ENCODE measurements at regions not wholly inside any gene's neighbourhood (a gene's known extent, or its start where the extent isn't known, plus 50 kb on each side); places are given as distances from the start of the nearest gene placed in this dataset.

- TF ChIP-seq FOXP2 (optimal IDR thresholded peaks at IDR 0.05; ENCODE audit: borderline replicate concordance, extremely low read depth, extremely low read length, insufficient read depth) = no peak
These were observed 228.8 kb downstream of the TLE4 start for GRCh38 chr9:79800578-79800977.

- TF ChIP-seq SIN3A (IDR thresholded peaks at IDR 0.05; ENCODE audit: borderline replicate concordance, insufficient read depth, low read length) (peak; percentile 64; the same call in 1 of the 2 replicates), POLR2AphosphoS5 (IDR thresholded peaks at IDR 0.05; ENCODE audit: low read depth, low read length) (no peak), TAF1 (IDR thresholded peaks at IDR 0.05; ENCODE audit: borderline replicate concordance, insufficient read depth, low read length) (no peak), REST (IDR thresholded peaks at IDR 0.05; ENCODE audit: insufficient read depth in 1 of 2, low read depth in 2 of 2, low read length in 2 of 2) (peak in 1 of 2 experiments; percentile 58; a peak in 1 of 4 replicates), FOXP2 (optimal IDR thresholded peaks at IDR 0.05; ENCODE audit: borderline replicate concordance, extremely low read depth, extremely low read length, insufficient read depth) (no peak)
These were observed 228.0 kb downstream of the TLE4 start for GRCh38 chr9:79799691-79800335.

GRCh38 chr9:79798450-79798849 is 226.7 kb downstream of the TLE4 start:
- no peak for TF ChIP-seq FOXP2 (optimal IDR thresholded peaks at IDR 0.05; ENCODE audit: borderline replicate concordance, extremely low read depth, extremely low read length, insufficient read depth)
- no peak for TF ChIP-seq POLR2AphosphoS5 (IDR thresholded peaks at IDR 0.05; ENCODE audit: low read depth, low read length)
- TF ChIP-seq REST (IDR thresholded peaks at IDR 0.05; ENCODE audit: insufficient read depth in 1 of 2, low read depth in 2 of 2, low read length in 2 of 2) = no peak
- no peak for TF ChIP-seq SIN3A (IDR thresholded peaks at IDR 0.05; ENCODE audit: borderline replicate concordance, insufficient read depth, low read length)
- TF ChIP-seq TAF1 (IDR thresholded peaks at IDR 0.05; ENCODE audit: borderline replicate concordance, insufficient read depth, low read length) = no peak

GRCh38 chr9:79796411-79796810 is 224.6 kb downstream of the TLE4 start:
- TF ChIP-seq FOXP2 (optimal IDR thresholded peaks at IDR 0.05; ENCODE audit: borderline replicate concordance, extremely low read depth, extremely low read length, insufficient read depth) (no peak), REST (IDR thresholded peaks at IDR 0.05; ENCODE audit: insufficient read depth in 1 of 2, low read depth in 2 of 2, low read length in 2 of 2) (no peak), TAF1 (IDR thresholded peaks at IDR 0.05; ENCODE audit: borderline replicate concordance, insufficient read depth, low read length) (no peak), POLR2AphosphoS5 (IDR thresholded peaks at IDR 0.05; ENCODE audit: low read depth, low read length) (no peak), SIN3A (IDR thresholded peaks at IDR 0.05; ENCODE audit: borderline replicate concordance, insufficient read depth, low read length) (no peak)

- TF ChIP-seq REST (IDR thresholded peaks at IDR 0.05; ENCODE audit: insufficient read depth in 1 of 2, low read depth in 2 of 2, low read length in 2 of 2) (no peak), FOXP2 (optimal IDR thresholded peaks at IDR 0.05; ENCODE audit: borderline replicate concordance, extremely low read depth, extremely low read length, insufficient read depth) (no peak), POLR2AphosphoS5 (IDR thresholded peaks at IDR 0.05; ENCODE audit: low read depth, low read length) (no peak), SIN3A (IDR thresholded peaks at IDR 0.05; ENCODE audit: borderline replicate concordance, insufficient read depth, low read length) (no peak), TAF1 (IDR thresholded peaks at IDR 0.05; ENCODE audit: borderline replicate concordance, insufficient read depth, low read length) (no peak)
These were observed 216.9 kb downstream of the TLE4 start for GRCh38 chr9:79788662-79789061.
